ENCODE measurements at regions not wholly inside any gene's neighbourhood (a gene's known extent, or its start where the extent isn't known, plus 50 kb on each side); places are given as distances from the start of the nearest gene placed in this dataset.

DNA sequence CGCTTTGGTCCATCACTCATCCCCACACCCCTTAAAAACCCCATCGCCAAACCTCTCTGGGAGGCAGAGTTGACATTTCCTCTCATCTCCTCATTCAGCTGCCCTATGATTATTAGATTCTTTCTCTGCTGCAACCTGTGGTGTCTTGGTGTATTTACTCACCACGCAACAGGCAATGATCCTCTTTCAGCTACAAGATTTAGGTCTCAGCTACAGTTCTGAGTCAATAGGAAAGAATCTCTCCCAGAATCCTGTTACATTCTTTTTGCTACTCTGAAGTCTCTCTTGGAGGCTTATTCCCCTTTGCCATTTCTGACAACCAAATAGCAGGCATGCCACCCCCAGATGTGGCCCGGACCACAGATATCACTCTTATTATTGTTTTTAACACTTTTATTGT, 468.3 kb upstream of the GYPC start:
- Histone ChIP-seq H3F3A (ENCODE audit: low read depth) (no peaks in the 10 kb centered on the region), H3K27me3 (ENCODE audit: insufficient read depth, low read length, poor library complexity, severe bottlenecking) (no peaks in the 10 kb centered on the region), H3K9me3 (ENCODE audit: insufficient read depth, low read depth, low read length) (no peaks in the 10 kb centered on the region), H3K4me3 (ENCODE audit: low read length, poor library complexity, severe bottlenecking) (no peak overlapping the region), H4K20me1 (ENCODE audit: insufficient read depth, low read length, poor library complexity, severe bottlenecking) (no peaks in the 10 kb centered on the region), H2AFZ (ENCODE audit: low read length) (no peak overlapping the region), H3K9ac (ENCODE audit: low read depth, low read length, poor library complexity, severe bottlenecking) (no peak overlapping the region), H3K4me2 (ENCODE audit: low read depth, low read length, poor library complexity, severe bottlenecking) (no peak overlapping the region), H3K36me3 (ENCODE audit: insufficient read depth, low read length) (no peaks in the 10 kb centered on the region), H3K4me1 (ENCODE audit: insufficient read depth, low read length, poor library complexity, severe bottlenecking) (no peaks in the 10 kb centered on the region), H3K9me2 (replicated peaks; ENCODE audit: low read depth, low read length) (no peaks in the 10 kb centered on the region), H3K79me2 (ENCODE audit: insufficient read depth, low read length) (no peaks in the 10 kb centered on the region)
- TF ChIP-seq, protein P1, sequence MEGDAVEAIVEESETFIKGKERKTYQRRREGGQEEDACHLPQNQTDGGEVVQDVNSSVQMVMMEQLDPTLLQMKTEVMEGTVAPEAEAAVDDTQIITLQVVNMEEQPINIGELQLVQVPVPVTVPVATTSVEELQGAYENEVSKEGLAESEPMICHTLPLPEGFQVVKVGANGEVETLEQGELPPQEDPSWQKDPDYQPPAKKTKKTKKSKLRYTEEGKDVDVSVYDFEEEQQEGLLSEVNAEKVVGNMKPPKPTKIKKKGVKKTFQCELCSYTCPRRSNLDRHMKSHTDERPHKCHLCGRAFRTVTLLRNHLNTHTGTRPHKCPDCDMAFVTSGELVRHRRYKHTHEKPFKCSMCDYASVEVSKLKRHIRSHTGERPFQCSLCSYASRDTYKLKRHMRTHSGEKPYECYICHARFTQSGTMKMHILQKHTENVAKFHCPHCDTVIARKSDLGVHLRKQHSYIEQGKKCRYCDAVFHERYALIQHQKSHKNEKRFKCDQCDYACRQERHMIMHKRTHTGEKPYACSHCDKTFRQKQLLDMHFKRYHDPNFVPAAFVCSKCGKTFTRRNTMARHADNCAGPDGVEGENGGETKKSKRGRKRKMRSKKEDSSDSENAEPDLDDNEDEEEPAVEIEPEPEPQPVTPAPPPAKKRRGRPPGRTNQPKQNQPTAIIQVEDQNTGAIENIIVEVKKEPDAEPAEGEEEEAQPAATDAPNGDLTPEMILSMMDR (conservative IDR thresholded peaks at IDR 0.05; ENCODE audit: low read length): no peak
- TF ChIP-seq EZH2phosphoT487 (IDR thresholded peaks at IDR 0.05; ENCODE audit: borderline replicate concordance): no peak

DNA sequence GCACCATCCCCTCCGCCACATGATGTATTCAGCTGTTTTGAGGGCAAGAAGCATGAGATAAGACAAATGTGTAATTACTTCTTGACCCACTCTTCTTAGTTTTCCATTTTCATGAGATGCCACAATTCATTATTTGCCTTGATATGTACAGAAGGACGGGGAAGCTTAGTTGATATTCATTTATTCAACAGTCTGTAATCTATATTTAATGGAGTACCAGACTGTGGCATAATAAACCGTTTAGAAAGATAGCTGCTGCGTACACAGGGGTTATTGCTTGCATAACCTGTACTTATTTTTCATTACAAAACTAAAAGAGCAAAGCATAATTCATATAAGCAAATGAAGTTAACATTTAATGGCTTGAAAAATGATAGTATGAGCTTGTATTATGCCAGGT, 466.4 kb upstream of the GYPC start:
- Histone ChIP-seq H3F3A (ENCODE audit: low read depth) (no peaks in the 10 kb centered on the region), H3K4me3 (ENCODE audit: low read length, poor library complexity, severe bottlenecking) (no peak overlapping the region), H3K9me3 (ENCODE audit: insufficient read depth, low read depth, low read length) (no peaks in the 10 kb centered on the region), H4K20me1 (ENCODE audit: insufficient read depth, low read length, poor library complexity, severe bottlenecking) (no peaks in the 10 kb centered on the region), H3K9ac (ENCODE audit: low read depth, low read length, poor library complexity, severe bottlenecking) (no peak overlapping the region), H3K79me2 (ENCODE audit: insufficient read depth, low read length) (no peaks in the 10 kb centered on the region), H3K36me3 (ENCODE audit: insufficient read depth, low read length) (no peaks in the 10 kb centered on the region), H3K9me2 (replicated peaks; ENCODE audit: low read depth, low read length) (no peaks in the 10 kb centered on the region), H3K4me1 (ENCODE audit: insufficient read depth, low read length, poor library complexity, severe bottlenecking) (no peaks in the 10 kb centered on the region), H3K27me3 (ENCODE audit: insufficient read depth, low read length, poor library complexity, severe bottlenecking) (no peaks in the 10 kb centered on the region), H3K4me2 (ENCODE audit: low read depth, low read length, poor library complexity, severe bottlenecking) (no peak overlapping the region), H2AFZ (ENCODE audit: low read length) (no peak overlapping the region)
- TF ChIP-seq, protein P1 (conservative IDR thresholded peaks at IDR 0.05; ENCODE audit: low read length): no peak
- TF ChIP-seq EZH2phosphoT487 (IDR thresholded peaks at IDR 0.05; ENCODE audit: borderline replicate concordance): no peak

DNA sequence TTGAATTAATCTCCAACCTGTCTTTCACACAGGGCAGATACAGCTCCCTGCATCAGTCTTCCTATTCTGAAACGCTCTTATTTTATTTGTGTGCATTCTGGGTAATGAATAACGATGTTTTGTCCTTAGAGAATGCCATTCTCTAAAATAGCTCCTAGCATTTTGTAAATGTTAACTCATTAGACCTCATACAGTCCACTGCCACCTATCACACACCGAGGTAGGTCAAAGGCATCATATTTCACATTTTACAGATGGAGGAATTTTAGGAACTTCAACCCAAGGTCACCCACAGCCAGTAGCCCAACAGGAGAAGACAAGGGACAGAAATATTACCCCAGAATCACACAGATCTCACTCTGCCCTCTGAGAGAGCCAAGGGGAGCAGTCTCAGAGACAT, 455.4 kb upstream of the GYPC start:
- H3F3A ChIP-seq (ENCODE audit: low read depth): no peaks in the 10 kb centered on the region

More for the DNA sequence above, 455.4 kb upstream of the GYPC start:
- Histone ChIP-seq H3K9ac (ENCODE audit: low read depth, low read length, poor library complexity, severe bottlenecking) (no peak overlapping the region), H3K9me2 (replicated peaks; ENCODE audit: low read depth, low read length) (no peaks in the 10 kb centered on the region), H3K79me2 (ENCODE audit: insufficient read depth, low read length) (no peaks in the 10 kb centered on the region), H3K4me3 (ENCODE audit: low read length, poor library complexity, severe bottlenecking) (no peak overlapping the region), H3K4me2 (ENCODE audit: low read depth, low read length, poor library complexity, severe bottlenecking) (no peak overlapping the region), H3K9me3 (ENCODE audit: insufficient read depth, low read depth, low read length) (no peaks in the 10 kb centered on the region), H4K20me1 (ENCODE audit: insufficient read depth, low read length, poor library complexity, severe bottlenecking) (no peaks in the 10 kb centered on the region), H2AFZ (ENCODE audit: low read length) (no peak overlapping the region), H3K27me3 (ENCODE audit: insufficient read depth, low read length, poor library complexity, severe bottlenecking) (no peaks in the 10 kb centered on the region), H3K36me3 (ENCODE audit: insufficient read depth, low read length) (no peaks in the 10 kb centered on the region), H3K4me1 (ENCODE audit: insufficient read depth, low read length, poor library complexity, severe bottlenecking) (no peaks in the 10 kb centered on the region)
- no peak for TF ChIP-seq EZH2phosphoT487 (IDR thresholded peaks at IDR 0.05; ENCODE audit: borderline replicate concordance)
- TF ChIP-seq, protein P1 (conservative IDR thresholded peaks at IDR 0.05; ENCODE audit: low read length): no peak

Data from Loucy (cell line).